ENCODE measurements at regions not wholly inside any gene's neighbourhood (a gene's known extent, or its start where the extent isn't known, plus 50 kb on each side); places are given as distances from the start of the nearest gene placed in this dataset.

DNA sequence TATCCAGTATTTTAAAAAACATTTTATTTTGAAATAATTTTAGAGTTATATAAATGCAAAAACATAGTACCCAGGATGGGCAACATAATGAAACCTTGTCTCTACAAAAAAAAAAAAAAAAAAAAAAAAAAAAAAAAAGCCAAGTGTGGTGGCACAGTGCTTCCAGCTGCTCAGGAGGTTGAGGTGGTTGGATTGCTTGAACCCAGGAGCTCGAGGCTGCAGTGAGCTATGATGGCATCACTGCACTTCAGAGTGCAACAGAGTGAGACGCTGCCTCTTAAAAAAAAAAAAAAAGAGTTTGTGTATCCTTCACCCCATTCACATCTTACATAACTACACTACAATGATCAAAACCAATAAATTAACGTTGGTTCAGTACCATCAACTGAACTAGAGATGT, 115.6 kb upstream of the KIF26B start:
- Histone ChIP-seq H3K27me3 (no peaks in the 10 kb centered on the region), H3K4me1 (peaks cover 0 to 10% (median 0%) of the 10 kb centered on the region in 4 donors), H3K36me3 (no peaks in the 10 kb centered on the region), H3K9me3 (peaks cover 0 to 8% (median 0%) of the 10 kb centered on the region in 3 donors), H3K4me3 (no peak overlapping the region), H3K27ac (no peak overlapping the region)
- DNase-seq, result no peak
- TF ChIP-seq, protein P1, sequence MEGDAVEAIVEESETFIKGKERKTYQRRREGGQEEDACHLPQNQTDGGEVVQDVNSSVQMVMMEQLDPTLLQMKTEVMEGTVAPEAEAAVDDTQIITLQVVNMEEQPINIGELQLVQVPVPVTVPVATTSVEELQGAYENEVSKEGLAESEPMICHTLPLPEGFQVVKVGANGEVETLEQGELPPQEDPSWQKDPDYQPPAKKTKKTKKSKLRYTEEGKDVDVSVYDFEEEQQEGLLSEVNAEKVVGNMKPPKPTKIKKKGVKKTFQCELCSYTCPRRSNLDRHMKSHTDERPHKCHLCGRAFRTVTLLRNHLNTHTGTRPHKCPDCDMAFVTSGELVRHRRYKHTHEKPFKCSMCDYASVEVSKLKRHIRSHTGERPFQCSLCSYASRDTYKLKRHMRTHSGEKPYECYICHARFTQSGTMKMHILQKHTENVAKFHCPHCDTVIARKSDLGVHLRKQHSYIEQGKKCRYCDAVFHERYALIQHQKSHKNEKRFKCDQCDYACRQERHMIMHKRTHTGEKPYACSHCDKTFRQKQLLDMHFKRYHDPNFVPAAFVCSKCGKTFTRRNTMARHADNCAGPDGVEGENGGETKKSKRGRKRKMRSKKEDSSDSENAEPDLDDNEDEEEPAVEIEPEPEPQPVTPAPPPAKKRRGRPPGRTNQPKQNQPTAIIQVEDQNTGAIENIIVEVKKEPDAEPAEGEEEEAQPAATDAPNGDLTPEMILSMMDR (IDR thresholded peaks at IDR 0.05), result no peak
- intact Hi-C loops (cut with DNase I; ENCODE audit: low total_unique reads), result no loop called here

DNA sequence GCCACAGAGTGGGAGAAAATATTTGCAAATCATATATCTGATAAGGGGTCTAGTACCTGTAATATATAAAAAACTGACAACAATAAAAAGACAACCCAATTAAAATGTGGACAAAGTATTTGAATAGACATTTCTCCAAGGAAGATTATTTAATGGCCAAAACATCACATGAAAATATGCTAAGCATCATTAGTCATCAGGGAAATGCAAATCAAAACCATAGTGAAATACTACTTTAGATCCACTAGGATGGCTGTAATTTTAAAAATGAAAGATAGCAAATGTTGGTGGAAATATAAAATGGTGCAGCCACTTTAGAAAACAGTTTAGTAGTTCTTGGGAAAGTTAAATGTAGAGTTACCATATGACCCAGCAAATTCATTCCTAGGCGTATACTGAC, 118.7 kb upstream of the KIF26B start:
- Histone ChIP-seq H3K27me3 (no peaks in the 10 kb centered on the region), H3K36me3 (no peaks in the 10 kb centered on the region), H3K27ac (no peak overlapping the region), H3K4me1 (no peaks in the 10 kb centered on the region), H3K4me3 (no peak overlapping the region), H3K9me3 (peaks cover 0 to 8% (median 0%) of the 10 kb centered on the region in 3 donors)
- TF ChIP-seq, protein P1 (IDR thresholded peaks at IDR 0.05), result no peak
- DNase-seq, result no peak
- intact Hi-C loops (cut with DNase I; ENCODE audit: low total_unique reads), result no loop called here

DNA sequence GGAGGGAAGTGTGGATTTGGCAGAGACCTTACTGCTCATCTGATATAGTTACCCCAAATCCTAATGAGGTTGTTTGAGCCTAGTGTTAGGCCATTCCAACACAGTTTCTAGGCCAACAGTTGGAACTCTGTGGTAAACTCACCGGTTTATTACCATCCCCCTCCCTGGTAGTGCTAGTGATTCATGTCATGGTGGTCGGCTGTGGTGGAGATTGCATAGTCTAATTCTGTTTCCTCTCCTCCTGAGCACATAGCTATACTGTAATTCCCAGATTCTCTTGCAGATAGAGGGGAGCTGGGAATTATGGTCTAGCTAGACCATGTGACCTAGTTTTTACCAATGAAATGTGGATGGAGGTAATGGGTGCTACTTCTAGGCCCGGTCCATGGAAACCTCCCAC, 123.7 kb upstream of the KIF26B start:
- Histone ChIP-seq H3K4me1 (no peaks in the 10 kb centered on the region), H3K4me3 (no peak overlapping the region), H3K36me3 (no peaks in the 10 kb centered on the region), H3K27ac (no peak overlapping the region), H3K27me3 (no peaks in the 10 kb centered on the region), H3K9me3 (no peaks in the 10 kb centered on the region)
- no peak for DNase-seq
- TF ChIP-seq, protein P1 (IDR thresholded peaks at IDR 0.05), result no peak
- intact Hi-C loops (cut with DNase I; ENCODE audit: low total_unique reads), result no loop called here

DNA sequence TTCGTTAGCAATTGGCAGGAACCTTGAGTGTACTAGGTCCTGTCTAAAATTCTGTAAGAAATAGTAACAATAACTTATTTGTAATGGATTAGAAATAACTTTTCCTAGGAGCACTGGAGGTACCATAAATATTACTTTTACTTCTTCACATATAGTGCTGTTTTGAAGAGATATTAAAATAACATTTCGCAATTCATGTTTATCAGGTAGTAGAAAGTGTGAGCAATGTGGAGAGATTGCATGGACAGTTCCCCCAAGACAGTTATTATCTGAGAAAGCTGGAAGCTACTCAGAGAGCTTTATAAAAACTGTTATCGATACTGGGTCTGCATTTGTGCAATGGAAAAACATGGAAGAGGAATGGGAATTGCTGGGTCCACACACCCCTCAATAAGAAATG, 128.5 kb upstream of the KIF26B start:
- intact Hi-C loops (cut with DNase I; ENCODE audit: low total_unique reads), result no loop called here

DNA sequence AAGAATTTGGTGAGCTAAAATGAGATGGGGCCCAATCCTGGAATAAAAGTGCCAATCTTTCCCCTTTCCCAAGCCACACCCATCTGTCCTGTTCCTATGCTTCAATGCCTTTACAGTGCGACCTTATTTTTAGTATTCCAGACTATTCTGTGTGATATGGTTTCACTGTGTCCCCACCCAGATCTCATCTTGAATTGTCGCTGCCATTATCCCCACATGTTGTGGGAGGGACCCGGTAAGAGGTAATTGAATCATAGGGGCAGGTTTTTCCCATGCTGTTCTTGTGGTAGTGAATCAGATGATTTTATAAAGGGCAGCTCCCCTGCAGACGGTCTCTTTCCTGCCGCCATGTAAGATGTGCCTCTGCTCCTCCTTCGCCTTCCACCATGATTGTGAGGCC, 129.3 kb upstream of the KIF26B start:
- intact Hi-C loops (cut with DNase I; ENCODE audit: low total_unique reads), result no loop called here
- no peaks in the 10 kb centered on the region for H3K27me3 ChIP-seq
- DNase-seq, result no peak
- no peaks in the 10 kb centered on the region for H3K9me3 ChIP-seq
- TF ChIP-seq, protein P1 (IDR thresholded peaks at IDR 0.05), result no peak
- peaks cover 0 to 4% (median 0%) of the 10 kb centered on the region in 3 donors for H3K36me3 ChIP-seq
- H3K4me3 ChIP-seq, result no peak overlapping the region
- H3K27ac ChIP-seq, result no peak overlapping the region
- no peaks in the 10 kb centered on the region for H3K4me1 ChIP-seq

More for the DNA sequence above, 128.5 kb upstream of the KIF26B start:
- no peak overlapping the region for H3K27ac ChIP-seq
- no peaks in the 10 kb centered on the region for H3K4me1 ChIP-seq
- TF ChIP-seq, protein P1 (IDR thresholded peaks at IDR 0.05), result no peak
- H3K36me3 ChIP-seq, result peaks cover 0 to 4% (median 0%) of the 10 kb centered on the region in 3 donors
- no peaks in the 10 kb centered on the region for H3K9me3 ChIP-seq
- no peak overlapping the region for H3K4me3 ChIP-seq
- no peaks in the 10 kb centered on the region for H3K27me3 ChIP-seq
- DNase-seq, result no peak

DNA sequence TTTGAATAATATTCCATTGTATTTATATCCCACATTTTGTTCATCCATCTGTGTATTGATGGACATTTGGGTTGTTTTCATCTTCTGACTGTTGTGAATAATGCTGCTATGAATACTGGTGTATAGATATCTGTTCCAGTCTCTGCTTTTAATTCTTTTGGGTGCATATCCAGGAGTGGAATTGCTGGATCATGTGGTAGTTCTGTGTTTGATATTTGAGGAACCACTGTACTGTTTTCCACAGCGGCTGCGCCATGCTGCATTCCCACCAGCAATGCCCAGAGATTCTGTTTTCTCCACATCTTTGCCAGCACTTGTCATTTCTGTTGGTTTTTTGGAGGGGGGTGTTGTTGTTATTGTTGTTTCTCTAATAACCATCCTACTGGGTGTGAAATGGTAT, 131.6 kb upstream of the KIF26B start:
- TF ChIP-seq, protein P1 (IDR thresholded peaks at IDR 0.05), result no peak
- intact Hi-C loops (cut with DNase I; ENCODE audit: low total_unique reads), result no loop called here
- Histone ChIP-seq H3K36me3 (peaks cover 0 to 4% (median 0%) of the 10 kb centered on the region in 3 donors), H3K4me1 (no peaks in the 10 kb centered on the region), H3K27me3 (no peaks in the 10 kb centered on the region), H3K27ac (no peak overlapping the region), H3K4me3 (no peak overlapping the region), H3K9me3 (no peaks in the 10 kb centered on the region)
- DNase-seq, result no peak

All from tibial artery (tissue), 4 donors.